Peyer's patch (tissue), 4 donors: ENCODE measurements at regions not wholly inside any gene's neighbourhood (a gene's known extent, or its start where the extent isn't known, plus 50 kb on each side); places are given as distances from the start of the nearest gene placed in this dataset.

Experiments used
- CTCF ChIP-seq, 6 experiments: fragments of 450-650 bp in 4 of 6; fragments of 200-600 bp in 2 of 6; sonication (generic) in 1 of 6; IDR thresholded peaks; one replicate each; pipeline ENCODE4 v1.5.1; 2017 to 2019; ENCODE audit warnings: antibody characterized with exemption in 6 of 6, mild to moderate bottlenecking in 3 of 6, moderate library complexity in 1 of 6
- POLR2A ChIP-seq, 2 donors: fragments of 450-650 bp; IDR thresholded peaks; one replicate each; pipeline ENCODE4 v1.5.1; 2017; ENCODE audit warnings: antibody characterized with exemption in 2 of 2, mild to moderate bottlenecking in 2 of 2, moderate library complexity in 2 of 2

GRCh38 chr18:22253156-22253555 is 83.8 kb downstream of the GATA6 start:
- no peak for TF ChIP-seq CTCF (IDR thresholded peaks at IDR 0.05)
- no peak for TF ChIP-seq POLR2A (IDR thresholded peaks at IDR 0.05)
